ENCODE measurements at regions not wholly inside any gene's neighbourhood (a gene's known extent, or its start where the extent isn't known, plus 50 kb on each side); places are given as distances from the start of the nearest gene placed in this dataset.

GRCh38 chr3:189491831-189492230 is 139.4 kb upstream of the TP63 start:
- TF ChIP-seq, protein P1, sequence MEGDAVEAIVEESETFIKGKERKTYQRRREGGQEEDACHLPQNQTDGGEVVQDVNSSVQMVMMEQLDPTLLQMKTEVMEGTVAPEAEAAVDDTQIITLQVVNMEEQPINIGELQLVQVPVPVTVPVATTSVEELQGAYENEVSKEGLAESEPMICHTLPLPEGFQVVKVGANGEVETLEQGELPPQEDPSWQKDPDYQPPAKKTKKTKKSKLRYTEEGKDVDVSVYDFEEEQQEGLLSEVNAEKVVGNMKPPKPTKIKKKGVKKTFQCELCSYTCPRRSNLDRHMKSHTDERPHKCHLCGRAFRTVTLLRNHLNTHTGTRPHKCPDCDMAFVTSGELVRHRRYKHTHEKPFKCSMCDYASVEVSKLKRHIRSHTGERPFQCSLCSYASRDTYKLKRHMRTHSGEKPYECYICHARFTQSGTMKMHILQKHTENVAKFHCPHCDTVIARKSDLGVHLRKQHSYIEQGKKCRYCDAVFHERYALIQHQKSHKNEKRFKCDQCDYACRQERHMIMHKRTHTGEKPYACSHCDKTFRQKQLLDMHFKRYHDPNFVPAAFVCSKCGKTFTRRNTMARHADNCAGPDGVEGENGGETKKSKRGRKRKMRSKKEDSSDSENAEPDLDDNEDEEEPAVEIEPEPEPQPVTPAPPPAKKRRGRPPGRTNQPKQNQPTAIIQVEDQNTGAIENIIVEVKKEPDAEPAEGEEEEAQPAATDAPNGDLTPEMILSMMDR (IDR thresholded peaks at IDR 0.05; ENCODE audit: borderline replicate concordance, extremely low read depth, low read length, poor library complexity, severe bottlenecking) = no peak
- no peak for TF ChIP-seq EZH2 (IDR thresholded peaks at IDR 0.05; ENCODE audit: borderline replicate concordance, low read depth, low read length, severe bottlenecking)

All from DND-41 (cell line).